ENCODE measurements at regions not wholly inside any gene's neighbourhood (a gene's known extent, or its start where the extent isn't known, plus 50 kb on each side); places are given as distances from the start of the nearest gene placed in this dataset.

DNA sequence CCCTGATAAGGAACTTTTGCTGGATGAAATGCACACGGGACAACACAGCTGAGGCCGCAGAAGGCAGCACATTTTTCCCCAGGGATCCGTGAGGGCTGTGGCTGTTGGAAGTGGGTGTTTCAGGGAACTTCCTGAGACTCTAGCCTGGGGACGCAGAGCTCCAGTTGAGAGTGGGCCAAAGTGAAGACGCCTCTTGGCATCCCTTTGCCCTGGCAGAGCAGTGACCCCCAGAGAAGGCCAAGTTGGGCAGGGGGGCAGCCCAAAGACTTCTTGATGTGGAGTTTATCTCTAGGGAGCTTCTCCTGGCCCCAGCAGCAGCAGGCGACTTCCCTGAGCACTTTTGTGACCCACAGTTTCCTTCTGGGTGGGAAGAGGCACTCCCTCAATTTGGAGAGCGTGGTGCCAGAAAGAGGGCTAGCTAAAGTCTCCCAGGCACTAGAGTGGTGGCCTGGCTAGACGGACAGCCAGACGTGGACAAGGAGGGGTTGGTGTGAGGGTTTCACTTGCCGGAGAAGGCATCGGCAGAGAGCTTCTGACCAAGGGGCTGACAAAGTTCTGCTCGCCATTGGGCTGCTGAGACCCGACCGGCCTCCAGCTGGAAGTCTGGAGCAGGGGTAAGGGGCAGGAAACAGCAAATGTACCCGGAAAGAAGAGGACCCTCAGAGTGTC is 108.8 kb downstream of the ACKR3 start:
- TF ChIP-seq, protein P1, sequence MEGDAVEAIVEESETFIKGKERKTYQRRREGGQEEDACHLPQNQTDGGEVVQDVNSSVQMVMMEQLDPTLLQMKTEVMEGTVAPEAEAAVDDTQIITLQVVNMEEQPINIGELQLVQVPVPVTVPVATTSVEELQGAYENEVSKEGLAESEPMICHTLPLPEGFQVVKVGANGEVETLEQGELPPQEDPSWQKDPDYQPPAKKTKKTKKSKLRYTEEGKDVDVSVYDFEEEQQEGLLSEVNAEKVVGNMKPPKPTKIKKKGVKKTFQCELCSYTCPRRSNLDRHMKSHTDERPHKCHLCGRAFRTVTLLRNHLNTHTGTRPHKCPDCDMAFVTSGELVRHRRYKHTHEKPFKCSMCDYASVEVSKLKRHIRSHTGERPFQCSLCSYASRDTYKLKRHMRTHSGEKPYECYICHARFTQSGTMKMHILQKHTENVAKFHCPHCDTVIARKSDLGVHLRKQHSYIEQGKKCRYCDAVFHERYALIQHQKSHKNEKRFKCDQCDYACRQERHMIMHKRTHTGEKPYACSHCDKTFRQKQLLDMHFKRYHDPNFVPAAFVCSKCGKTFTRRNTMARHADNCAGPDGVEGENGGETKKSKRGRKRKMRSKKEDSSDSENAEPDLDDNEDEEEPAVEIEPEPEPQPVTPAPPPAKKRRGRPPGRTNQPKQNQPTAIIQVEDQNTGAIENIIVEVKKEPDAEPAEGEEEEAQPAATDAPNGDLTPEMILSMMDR (IDR thresholded peaks at IDR 0.05; ENCODE audit: borderline replicate concordance, control extremely low read depth, extremely low read depth, insufficient read depth, missing control alignments), result no peak
- in situ Hi-C loops (cut with MboI; ENCODE audit: low sequenced_read_pairs, unreplicated experiment), result no loop called here
- DNase-seq (ENCODE audit: low spot score), result no peak

DNA sequence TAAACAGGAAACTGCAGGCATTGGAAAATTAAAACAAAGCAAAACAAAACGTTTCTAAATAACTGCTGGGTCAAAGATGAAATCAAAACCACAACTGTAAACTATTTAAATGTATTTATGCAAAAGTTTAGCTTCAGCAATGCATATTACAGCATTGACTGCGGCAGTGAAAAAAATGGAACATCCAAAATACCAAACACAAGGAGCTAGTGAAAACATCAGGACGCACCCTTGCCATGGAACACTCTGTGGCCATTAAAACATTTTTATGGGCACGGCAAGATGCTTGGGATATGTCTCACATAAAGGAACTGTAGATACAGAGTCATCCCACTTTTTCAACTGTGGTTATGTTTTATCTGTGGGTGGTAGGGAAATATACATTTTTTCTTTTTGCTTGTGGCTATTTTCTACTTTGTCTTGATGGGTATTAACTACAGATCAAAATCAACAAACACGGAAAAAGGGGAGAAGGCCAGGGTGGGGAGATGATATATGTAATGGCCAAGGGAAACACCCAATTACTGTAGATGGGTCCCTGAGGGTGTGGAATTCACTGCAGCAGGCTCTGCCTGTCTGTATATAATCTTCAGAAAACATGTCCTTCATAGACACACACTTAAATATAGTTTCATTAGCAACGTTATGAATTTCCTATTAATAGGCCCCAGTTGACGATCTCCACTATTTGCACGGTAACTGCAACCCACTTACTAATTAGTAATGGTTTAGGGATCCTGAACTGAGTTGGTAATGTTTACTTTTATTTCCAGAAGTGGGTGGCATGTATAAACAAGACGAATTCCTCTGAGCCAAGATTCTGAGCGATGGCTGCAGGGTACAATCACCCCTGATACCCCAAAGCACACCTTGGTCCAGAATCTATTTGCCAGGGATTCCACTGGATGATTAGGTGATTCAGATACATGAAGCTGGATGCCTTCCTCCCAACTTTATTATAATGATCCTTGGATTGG is 110.5 kb downstream of the ACKR3 start:
- in situ Hi-C loops (cut with MboI; ENCODE audit: low sequenced_read_pairs, unreplicated experiment), result no loop called here
- TF ChIP-seq, protein P1 (IDR thresholded peaks at IDR 0.05; ENCODE audit: borderline replicate concordance, control extremely low read depth, extremely low read depth, insufficient read depth, missing control alignments), result no peak
- DNase-seq (ENCODE audit: low spot score), result no peak

DNA sequence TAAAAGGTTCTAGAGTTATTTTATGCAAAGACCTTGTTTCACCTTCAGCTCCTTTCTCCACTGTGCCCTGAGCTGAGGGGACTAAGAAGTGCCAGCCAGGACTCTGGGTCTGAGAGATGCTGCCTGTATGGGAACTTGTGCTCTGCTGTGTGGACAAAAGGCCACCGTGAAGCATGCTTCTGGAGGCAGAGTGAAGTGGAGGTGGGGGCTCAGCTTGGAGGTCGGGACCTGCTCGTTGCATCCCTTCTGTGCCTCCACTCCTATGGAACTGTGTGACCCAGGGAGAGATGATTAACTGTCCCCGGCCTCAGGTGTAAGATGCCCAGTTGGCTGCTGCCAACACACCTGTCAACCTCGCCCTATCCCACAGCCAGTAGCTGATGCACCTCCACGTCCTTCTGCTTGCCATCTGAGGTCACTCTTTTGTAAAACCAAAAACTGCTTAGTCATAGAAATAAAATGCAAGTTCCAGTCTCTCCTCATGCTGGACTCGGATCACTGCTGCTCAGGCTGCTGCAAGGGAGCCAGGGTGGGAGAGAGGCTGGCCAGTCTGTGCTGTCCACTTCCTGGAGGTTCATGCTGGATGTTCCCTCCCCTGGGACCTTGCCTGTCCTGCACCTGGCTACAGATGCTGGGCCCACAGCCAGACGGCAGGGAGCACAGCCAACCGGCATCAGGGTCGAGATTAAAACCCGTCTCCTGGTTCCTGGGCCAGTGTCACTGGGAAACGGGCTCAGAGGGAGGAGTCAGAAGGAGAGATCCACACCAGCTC is 113.2 kb downstream of the ACKR3 start:
- in situ Hi-C loops (cut with MboI; ENCODE audit: low sequenced_read_pairs, unreplicated experiment), result no loop called here
- DNase-seq (ENCODE audit: low spot score), result no peak
- TF ChIP-seq, protein P1 (IDR thresholded peaks at IDR 0.05; ENCODE audit: borderline replicate concordance, control extremely low read depth, extremely low read depth, insufficient read depth, missing control alignments), result no peak

DNA sequence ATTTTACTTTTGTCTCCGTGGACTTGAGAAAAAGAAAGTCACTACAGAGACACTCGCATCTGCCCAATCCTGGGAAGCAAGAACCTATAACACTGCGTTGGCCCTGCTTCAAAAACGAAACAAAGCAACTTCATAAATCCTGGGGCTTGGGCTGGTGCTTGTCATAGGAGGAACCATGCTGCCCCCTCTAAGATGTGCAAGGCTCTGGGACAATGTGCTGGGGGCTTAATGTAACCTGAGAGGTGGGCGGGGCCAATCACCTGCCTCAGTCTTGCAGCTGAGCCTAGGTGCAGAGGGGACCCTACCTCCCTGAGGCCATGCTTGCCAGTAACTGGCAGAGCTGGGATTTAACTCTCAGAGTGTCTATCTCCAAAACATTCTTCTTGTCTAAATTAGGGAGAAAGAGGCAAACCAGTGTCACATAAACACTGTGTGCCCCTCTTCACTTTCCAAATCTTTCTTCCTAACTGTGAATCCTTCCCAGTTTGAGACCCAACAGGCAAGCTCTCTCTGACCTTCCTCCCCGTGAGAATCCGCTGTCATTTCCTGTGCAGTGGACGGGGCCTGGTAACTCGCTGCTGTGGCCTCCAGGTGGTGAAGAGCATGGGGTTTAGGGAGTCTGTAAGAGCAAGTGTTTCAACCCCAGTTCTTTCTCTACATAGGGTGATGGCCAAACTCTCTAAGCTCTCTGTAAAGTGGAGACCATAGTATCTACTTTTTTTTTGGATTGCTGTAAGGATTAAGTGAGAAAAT is 115.1 kb downstream of the ACKR3 start:
- DNase-seq (ENCODE audit: low spot score), result no peak
- in situ Hi-C loops (cut with MboI; ENCODE audit: low sequenced_read_pairs, unreplicated experiment), result no loop called here

DNA sequence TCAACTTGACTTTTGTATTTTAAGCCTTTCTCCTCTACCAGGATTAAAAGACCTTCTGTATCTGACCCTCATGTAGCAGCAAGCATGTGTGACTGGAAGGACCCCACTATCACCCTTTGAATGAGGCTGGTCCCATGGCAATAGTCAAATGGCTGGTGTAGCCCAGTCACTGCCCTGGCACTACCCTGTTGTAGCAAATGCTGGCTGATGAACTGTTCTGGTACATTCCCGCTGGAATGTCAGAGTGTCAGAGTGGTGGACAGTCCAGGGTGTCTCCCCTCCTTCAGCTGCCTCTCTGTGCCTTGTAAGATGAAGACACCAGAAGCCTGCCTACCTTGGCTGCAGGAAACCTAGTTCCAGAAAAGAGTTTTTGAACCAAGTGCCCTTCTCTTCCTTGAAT is 115.7 kb downstream of the ACKR3 start:
- TF ChIP-seq, protein P1 (IDR thresholded peaks at IDR 0.05; ENCODE audit: borderline replicate concordance, control extremely low read depth, extremely low read depth, insufficient read depth, missing control alignments), result no peak

More for the DNA sequence above, 115.1 kb downstream of the ACKR3 start:
- TF ChIP-seq, protein P1 (IDR thresholded peaks at IDR 0.05; ENCODE audit: borderline replicate concordance, control extremely low read depth, extremely low read depth, insufficient read depth, missing control alignments), result no peak

More for the DNA sequence above, 115.7 kb downstream of the ACKR3 start:
- in situ Hi-C loops (cut with MboI; ENCODE audit: low sequenced_read_pairs, unreplicated experiment), result no loop called here
- DNase-seq (ENCODE audit: low spot score), result no peak

Measured in GM13976 (cell line).